GM12892 (cell line): ENCODE measurements at regions not wholly inside any gene's neighbourhood (a gene's known extent, or its start where the extent isn't known, plus 50 kb on each side); places are given as distances from the start of the nearest gene placed in this dataset.
"Not testable (repeated sequence)": the region's sequence is repeated elsewhere in the genome, so short reads cannot be mapped to it uniquely, and the experiment has no call there.

ENCODE experiments used
- POLR2AphosphoS5 ChIP-seq: IDR thresholded peaks from 2 replicates; pipeline ENCODE4 v1.6.1; 2011; ENCODE audit warnings: low read depth, low read length, control low read depth
- TAF1 ChIP-seq: IDR thresholded peaks from 2 replicates; pipeline ENCODE4 v1.6.1; 2011; ENCODE audit warnings: low read depth, mild to moderate bottlenecking, control low read depth, low read length, borderline replicate concordance

DNA sequence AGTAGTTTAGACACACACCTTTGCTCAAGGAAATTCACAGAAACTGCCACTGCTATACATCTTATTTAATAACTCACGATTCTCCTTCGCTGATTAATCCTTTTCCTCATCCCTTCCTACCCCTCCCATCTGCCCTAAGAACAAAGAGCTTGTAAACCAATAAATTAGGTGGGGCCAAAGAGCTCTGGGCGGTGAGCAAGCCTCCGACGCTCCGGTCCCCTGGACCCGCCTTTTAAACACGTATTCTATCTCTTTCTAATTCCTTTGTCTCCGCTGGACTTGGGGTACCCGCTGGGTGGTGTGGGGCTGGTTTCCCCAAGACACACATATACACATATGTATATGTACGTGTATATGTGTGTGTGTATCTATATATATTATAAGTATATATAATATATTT, 803.2 kb upstream of the CA10 start:
- not testable (repeated sequence) for TF ChIP-seq POLR2AphosphoS5, TAF1
